ENCODE measurements at regions not wholly inside any gene's neighbourhood (a gene's known extent, or its start where the extent isn't known, plus 50 kb on each side); places are given as distances from the start of the nearest gene placed in this dataset.

- DNase-seq = no peak
Measured at GRCh38 chr6:114404339-114404955, 61.6 kb upstream of the HS3ST5 start.

- DNase-seq = no peak
Measured at GRCh38 chr6:114403858-114404257, 61.0 kb upstream of the HS3ST5 start.

- DNase-seq = no peak
Measured at GRCh38 chr6:114398481-114398880, 55.7 kb upstream of the HS3ST5 start.

Data from right hindlimb (tissue), 1 donor.